ENCODE measurements at regions not wholly inside any gene's neighbourhood (a gene's known extent, or its start where the extent isn't known, plus 50 kb on each side); places are given as distances from the start of the nearest gene placed in this dataset.
A peak's percentile ranks its signal among the peaks of the same experiment; 100 is the strongest.

GRCh38 chr11:104583857-104584256 is 314.4 kb downstream of the CASP12 start:
- DNase-seq = no peak

DNA sequence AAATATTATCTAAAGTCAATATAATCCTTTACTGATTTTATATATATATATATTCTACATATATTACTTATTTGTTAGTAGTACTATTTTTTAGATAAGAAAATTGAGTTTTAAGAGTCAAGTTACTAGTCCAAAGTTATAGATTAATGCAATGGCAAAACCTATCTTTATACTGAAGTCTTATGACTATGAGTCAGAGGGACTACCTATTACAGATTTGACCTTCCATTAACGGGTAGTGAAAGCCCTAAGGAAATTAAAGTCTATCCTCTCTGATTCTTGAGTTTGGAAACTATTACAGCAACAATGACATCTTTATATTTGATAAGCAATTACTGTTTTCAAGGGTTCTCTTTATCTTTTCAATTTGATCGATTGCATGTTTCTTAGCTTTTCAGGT is 315.8 kb downstream of the CASP12 start:
- DNase-seq = no peak

DNA sequence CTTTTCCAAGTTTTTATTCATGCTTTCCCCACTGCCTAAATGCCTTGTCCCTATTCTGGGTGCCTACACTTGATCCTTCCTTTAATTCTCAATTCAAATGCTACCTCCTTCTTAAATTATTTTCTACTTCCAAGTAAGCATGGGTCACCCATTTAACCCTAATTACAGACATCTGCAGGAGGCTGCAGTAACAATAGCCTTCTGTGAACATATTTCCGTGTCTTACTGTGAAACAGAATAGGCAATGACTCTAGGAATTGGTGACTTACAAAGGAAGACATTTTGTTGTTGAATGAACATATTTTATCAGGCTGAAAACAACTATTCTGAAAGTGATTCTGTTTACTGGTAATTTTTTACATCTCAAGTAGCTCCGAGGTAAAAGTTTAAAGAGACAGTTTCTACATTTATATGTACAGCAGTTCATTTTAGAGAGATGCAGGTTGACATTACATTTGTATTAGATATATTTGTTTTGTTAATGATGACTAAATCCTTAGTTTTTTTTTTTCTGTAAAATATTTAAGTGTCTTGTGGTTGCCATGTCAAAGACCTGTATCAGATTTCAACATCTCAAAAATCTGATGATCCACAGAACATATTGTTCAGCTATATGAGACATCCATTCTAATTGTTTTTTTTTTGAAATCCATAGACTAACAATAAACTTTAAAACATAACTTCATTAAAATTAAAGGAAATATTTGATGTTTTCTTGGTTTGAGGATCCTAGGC is 316.8 kb downstream of the CASP12 start:
- DNase-seq = peak; percentile 5

GRCh38 chr11:104573441-104573990 is 324.7 kb downstream of the CASP12 start:
- peak; percentile 2 for DNase-seq

- peak; percentile 5 for DNase-seq
These were observed 326.0 kb downstream of the CASP12 start for GRCh38 chr11:104572279-104572678.

GRCh38 chr11:104570078-104570701 is 328.1 kb downstream of the CASP12 start:
- peak; percentile 14 for DNase-seq

DNA sequence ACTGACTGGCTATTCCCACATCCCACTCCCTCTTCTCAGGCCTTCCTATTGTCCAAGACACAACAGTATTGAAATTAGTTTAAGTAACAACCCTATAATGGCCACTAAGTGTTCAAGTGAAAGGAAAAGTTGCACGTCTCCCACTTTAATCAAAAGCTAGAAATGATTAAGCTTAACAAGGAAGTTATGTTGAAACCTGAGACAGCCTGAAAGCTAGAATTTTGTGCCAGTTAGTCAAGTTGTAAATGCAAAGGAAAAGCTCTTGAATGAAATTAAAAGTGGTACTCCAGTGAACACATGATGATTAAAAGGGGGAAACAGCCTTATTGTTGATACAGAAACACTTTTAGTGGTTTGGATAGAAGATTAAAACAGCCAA is 332.7 kb downstream of the CASP12 start:
- no peak for DNase-seq

DNA sequence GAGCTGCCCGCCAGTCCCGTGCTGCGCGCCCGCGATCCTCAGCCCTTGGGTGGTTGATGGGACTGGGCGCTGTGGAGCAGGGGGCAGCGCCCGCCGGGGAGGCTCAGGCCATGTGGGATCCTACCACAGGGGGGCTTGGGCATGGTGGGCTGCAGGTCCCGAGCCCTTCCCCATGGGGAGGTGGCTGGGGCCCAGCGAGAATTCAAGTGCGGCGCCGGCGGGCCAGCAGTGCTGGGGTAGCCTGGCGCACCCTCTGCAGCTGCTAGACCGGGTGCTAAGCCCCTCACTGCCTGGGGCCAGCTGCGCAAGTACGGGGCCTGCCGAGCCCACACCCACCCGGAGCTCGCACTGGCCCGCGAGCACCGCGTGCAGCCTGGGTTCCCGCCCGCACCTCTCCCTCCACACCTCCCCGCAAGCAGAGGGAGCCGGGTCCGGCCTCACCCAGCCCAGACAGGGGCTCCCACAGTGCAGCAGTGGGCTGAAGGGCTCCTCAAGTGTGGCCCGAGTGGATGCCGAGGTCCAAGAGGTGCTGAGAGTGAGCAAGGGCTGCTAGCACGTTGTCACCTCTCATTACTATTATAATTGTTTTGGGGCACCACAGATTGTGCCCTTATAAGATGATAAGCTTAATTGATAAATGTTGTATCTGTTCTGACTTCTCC is 333.2 kb downstream of the CASP12 start:
- no peak for DNase-seq

GRCh38 chr11:104556606-104557301 is 341.5 kb downstream of the CASP12 start:
- no peak for DNase-seq

DNA sequence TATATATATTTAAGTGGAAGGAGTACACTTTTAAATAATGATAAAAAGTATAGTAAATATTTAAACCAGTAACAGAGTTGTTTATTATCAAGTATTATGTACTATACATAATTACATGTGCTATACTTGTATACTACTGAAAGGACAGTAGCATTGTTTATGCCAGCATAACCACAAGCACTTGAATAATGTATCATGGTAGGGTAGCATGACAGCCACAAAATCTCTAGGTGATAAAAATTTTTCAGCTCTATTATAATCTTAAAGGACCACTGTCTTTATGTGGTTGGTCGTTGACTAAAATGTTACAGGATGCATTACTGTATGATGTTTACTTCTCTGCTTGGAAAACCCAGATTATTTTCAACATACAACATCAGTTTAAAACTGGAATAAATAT is 349.2 kb downstream of the CASP12 start:
- DNase-seq = no peak

DNA sequence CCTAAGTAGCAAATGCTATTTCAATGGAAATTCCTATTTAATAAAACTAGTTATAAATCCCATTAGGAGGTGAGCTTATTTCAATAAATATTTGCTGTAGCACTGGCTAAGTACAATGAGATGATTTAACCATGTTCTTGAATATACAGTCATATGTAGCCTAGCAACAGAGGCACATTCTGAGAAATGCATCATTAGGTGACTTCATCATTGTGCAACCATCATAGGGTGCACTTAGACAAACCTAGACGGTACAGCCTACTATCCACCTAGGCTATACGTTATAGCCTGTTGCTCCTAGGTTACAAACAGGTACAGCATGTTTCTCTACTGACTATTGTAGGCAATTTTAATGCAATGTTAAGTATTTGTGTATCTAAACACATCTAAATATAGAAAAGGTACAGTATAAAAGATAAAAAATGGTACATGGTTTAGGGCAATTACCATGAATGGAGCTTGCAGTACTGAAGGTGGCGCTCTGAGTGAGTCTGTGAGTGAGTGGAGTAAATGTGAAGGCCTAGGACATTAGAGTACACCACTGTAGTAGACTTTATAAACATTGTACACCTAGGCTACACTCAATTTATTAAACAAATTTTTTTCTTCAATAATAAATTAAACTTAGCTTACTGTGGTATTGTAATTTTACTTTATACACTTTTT is 350.1 kb downstream of the CASP12 start:
- DNase-seq = peak; percentile 4

DNA sequence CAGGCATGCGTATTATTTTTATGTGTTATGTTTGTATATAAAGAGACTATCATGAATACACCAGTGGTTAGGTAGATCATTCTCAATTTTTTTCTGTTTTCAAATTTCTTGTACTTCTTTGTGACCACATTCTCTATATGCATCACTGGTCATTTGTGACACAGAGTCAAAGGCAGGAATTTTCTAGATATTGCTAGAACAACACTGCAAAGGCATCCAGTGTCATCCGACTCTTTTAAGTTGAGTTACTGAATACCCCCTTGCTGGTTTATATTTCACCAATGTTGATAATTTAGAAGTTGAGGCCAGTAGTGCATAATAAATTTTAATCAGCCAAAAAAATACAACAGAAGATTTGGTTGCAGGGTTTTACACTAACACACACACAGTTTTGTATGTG is 351.8 kb downstream of the CASP12 start:
- no peak for DNase-seq

GRCh38 chr11:104541701-104542100 is 356.6 kb downstream of the CASP12 start:
- no peak for DNase-seq

- no peak for DNase-seq
These were observed 359.9 kb downstream of the CASP12 start for GRCh38 chr11:104538313-104538712.

DNA sequence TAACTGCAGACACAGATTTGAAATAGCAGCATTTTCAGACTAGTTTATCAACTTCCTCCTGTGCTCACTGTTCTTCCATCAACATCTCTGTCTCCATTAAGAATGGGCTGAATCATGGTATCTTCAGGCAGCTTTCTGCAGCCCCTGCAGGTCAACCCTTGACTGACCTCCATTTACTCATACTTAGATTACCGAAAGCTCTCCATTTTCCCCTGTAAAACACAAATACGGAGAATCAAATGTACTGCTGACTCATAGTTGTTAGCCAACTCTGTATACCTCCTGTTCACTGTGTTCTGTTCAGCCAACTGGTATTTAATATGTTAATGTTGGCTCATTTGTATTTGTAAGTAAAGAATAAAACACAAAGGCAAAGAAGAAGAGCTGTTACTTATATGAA is 364.0 kb downstream of the CASP12 start:
- DNase-seq = peak; percentile 5

GRCh38 chr11:104531894-104532293 is 366.4 kb downstream of the CASP12 start:
- no peak for DNase-seq

GRCh38 chr11:104531075-104531474 is 367.1 kb upstream of the PDGFD start:
- DNase-seq = peak; percentile 41

- DNase-seq = no peak
These were observed 366.0 kb upstream of the PDGFD start for GRCh38 chr11:104529906-104530305.

DNA sequence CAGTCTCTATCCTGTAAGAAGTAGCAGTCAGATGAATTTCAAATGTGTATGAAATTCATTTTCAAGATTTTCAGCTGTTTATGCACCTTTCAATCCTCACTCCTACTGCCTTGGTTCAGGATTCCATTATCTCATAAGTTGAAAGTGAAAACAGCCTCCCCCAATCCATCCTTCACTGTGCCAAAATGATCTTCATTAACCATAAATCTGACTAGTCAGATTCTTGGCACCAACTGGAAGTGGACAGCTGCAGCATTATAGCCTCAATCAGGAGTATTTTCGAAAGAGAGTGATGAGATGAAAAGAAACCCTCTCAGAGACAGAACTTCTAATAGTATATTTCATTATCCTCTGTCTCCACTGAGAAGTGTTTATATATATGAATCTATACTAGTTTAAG is 365.3 kb upstream of the PDGFD start:
- DNase-seq = no peak

DNA sequence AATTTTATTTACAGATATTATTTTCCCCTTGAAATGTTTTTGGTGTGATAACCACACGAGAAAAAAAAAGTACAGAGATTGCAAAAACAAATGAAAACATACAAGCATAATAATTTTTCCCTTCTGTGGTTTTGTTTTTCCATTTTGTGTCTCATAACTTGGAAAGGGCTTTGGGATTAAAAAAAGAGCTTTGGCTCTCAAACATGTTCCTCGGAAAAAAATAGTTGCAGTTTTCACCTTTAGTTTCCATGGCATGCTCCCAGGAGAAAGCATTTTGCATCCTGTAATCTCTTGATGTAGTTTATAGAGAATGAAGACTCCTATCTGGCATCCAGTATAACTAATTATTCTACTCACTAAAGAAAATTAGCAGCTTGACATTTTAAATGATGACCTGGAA is 362.1 kb upstream of the PDGFD start:
- no peak for DNase-seq

- no peak for DNase-seq
These were observed 361.5 kb upstream of the PDGFD start for GRCh38 chr11:104525416-104525815.

DNA sequence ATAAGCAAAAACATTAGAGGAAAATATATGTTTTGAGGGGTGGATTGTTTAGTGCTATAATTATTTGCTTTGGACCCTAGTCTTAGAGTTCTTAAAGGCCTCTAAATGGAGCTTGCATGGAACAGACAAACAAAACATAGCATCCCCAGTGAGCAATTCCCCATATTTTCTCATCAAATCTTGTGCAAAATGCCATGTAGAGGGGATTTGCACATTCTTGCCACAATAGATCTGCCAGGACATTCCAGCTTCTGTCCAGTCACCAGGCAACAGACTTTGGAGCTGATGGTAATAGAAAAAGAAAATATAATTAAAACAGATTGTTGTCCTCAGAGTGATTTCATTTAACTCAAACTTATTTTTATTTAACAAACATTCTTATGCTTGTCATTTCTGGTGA is 360.3 kb upstream of the PDGFD start:
- DNase-seq = no peak

- no peak for DNase-seq
These were observed 359.7 kb upstream of the PDGFD start for GRCh38 chr11:104523611-104524010.

Data from dermis blood vessel endothelial cell (primary cell).